Breast epithelium (tissue), 4 donors: ENCODE measurements at regions not wholly inside any gene's neighbourhood (a gene's known extent, or its start where the extent isn't known, plus 50 kb on each side); places are given as distances from the start of the nearest gene placed in this dataset.
A peak's percentile ranks its signal among the peaks of the same experiment; 100 is the strongest.
"Not testable (repeated sequence)": the region's sequence is repeated elsewhere in the genome, so short reads cannot be mapped to it uniquely, and the experiment has no call there.

ENCODE experiments used
- DNase-seq, 2 donors: peaks; one replicate each; pipeline ENCODE4 v3.0.0-alpha.2; 2019; ENCODE audit warnings: low spot score in 2 of 2
- H3K27ac ChIP-seq, 2 donors: fragments of 200-600 bp; sonication (generic) in 1 of 2; one replicate each; pipeline ENCODE4 v1.5.1; 2016 to 2019; ENCODE audit warnings: mild to moderate bottlenecking in 1 of 2
- H3K27me3 ChIP-seq, 2 donors: fragments of 200-600 bp; sonication (generic) in 1 of 2; one replicate each; pipeline versions ENCODE4 v1.5.1 to v1.6.0; 2017 to 2019; ENCODE audit warnings: control low read depth in 1 of 2, mild to moderate bottlenecking in 1 of 2
- H3K36me3 ChIP-seq: fragments of 200-600 bp; one replicate; pipeline ENCODE4 v1.5.1; 2019
- H3K4me1 ChIP-seq, 2 donors: fragments of 200-600 bp; sonication (generic); one replicate each; pipeline ENCODE4 v1.5.1; 2016 to 2019; ENCODE audit warnings: control low read depth in 1 of 2
- H3K4me3 ChIP-seq, 3 donors: fragments of 200-600 bp; sonication (generic); 1 replicate in 2 of 3; 2 replicates in 1 of 3; pipeline ENCODE4 v1.5.1; 2016 to 2019; ENCODE audit warnings: mild to moderate bottlenecking in 3 of 3, moderate library complexity in 2 of 3
- H3K9me3 ChIP-seq, 2 donors: fragments of 200-600 bp; sonication (generic) in 1 of 2; one replicate each; pipeline ENCODE4 v1.5.1; 2016 to 2019; ENCODE audit warnings: control low read depth in 1 of 2
- POLR2A ChIP-seq: fragments of 450-650 bp; IDR thresholded peaks from one replicate; pipeline ENCODE4 v1.6.1; 2016; ENCODE audit warnings: antibody characterized with exemption, mild to moderate bottlenecking, moderate library complexity
- POLR2AphosphoS5 ChIP-seq, 3 donors: sonication (generic); formaldehyde crosslinking; IDR thresholded peaks; one replicate each; pipeline ENCODE4 v1.6.1; 2017; ENCODE audit warnings: antibody characterized with exemption in 3 of 3
- intact Hi-C: fragments of 100-400 bp; cut with DNase I; formaldehyde crosslinking; loops from one replicate; pipeline ENCODE4 v1.15.1; 2023; ENCODE audit warnings: low total_unique reads
- TF ChIP-seq, protein P1 (sequence below), 3 donors: fragments of 450-650 bp; IDR thresholded peaks; one replicate each; pipeline ENCODE4 v1.5.1; 2016 to 2017; ENCODE audit warnings: antibody characterized with exemption in 3 of 3, mild to moderate bottlenecking in 3 of 3, moderate library complexity in 3 of 3

DNA sequence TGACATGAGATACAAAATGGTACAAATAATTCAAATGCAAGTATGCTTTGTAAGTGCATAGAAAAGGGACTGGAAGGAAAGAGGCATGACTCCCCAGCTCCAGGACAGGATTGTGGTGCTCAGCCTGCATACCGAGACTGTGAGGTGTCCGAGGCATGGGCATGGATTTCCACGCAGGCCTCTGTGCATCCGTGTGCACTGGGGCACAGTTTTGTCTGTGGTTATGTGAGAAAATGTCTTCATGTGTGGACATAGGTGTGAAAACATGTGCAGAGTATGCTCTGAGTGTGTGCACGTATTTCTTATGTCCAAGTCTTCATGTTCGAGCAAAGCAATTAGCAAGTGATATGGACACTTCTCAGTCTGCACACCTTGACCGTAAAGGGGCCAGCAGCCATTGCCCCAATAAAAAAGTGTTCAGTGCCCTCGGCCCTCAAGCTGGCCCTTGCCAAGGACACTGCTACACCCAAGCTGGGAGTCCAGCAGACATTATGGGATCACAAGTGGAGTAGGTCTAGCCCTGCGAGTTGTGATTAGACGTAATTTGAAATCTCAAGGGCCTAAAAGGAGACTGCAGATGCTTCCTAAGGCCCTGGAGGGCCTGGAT, 120.7 kb downstream of the CYP26B1 start:
- Histone ChIP-seq H3K4me3 (no peak overlapping the region), H3K36me3 (no peaks in the 10 kb centered on the region), H3K27me3 (peaks cover 0 to 3% of the 10 kb centered on the region in 2 donors), H3K27ac (no peak overlapping the region), H3K4me1 (no peaks in the 10 kb centered on the region), H3K9me3 (no peaks in the 10 kb centered on the region)
- DNase-seq = peak in 1 of 2 donors; percentile 9
- intact Hi-C loops = no loop called here
- TF ChIP-seq POLR2A (no peak), POLR2AphosphoS5 (IDR thresholded peaks at IDR 0.05) (no peak)
- TF ChIP-seq, protein P1, sequence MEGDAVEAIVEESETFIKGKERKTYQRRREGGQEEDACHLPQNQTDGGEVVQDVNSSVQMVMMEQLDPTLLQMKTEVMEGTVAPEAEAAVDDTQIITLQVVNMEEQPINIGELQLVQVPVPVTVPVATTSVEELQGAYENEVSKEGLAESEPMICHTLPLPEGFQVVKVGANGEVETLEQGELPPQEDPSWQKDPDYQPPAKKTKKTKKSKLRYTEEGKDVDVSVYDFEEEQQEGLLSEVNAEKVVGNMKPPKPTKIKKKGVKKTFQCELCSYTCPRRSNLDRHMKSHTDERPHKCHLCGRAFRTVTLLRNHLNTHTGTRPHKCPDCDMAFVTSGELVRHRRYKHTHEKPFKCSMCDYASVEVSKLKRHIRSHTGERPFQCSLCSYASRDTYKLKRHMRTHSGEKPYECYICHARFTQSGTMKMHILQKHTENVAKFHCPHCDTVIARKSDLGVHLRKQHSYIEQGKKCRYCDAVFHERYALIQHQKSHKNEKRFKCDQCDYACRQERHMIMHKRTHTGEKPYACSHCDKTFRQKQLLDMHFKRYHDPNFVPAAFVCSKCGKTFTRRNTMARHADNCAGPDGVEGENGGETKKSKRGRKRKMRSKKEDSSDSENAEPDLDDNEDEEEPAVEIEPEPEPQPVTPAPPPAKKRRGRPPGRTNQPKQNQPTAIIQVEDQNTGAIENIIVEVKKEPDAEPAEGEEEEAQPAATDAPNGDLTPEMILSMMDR (IDR thresholded peaks at IDR 0.05) = no peak

DNA sequence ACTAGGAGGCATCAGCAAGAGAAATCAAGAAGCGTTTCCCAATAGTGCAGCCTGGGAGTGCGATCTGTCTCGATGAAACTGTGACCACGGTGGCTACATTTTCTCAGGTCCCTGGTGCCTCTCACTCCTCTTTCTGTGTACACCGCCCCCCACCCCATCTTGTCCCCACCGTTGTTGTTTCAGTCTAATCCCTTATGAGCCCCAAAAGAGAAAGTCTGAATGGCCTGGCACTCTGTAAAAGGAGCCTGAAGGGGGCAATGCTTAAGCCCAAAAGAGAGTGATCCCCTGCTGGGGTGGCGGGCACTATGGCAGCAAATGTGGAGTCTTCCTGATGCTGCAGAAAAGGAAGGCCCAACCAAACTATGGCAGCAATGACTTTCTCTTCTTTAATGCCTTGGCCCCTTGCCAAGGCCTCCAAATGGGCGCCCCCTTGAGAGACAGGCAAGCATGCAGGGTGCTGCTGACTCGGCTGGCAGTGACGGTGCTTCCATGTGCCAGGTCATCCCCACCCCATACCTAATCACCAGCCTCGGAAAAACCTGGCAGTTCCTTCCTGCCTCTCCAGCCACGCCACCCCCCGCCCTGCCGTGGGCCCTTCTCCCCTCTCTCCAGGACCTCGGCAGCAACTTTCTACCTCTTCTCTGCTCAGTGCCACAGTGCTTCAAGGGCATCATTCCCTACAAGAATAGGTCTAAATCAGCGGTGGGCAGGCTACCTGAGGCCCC, 123.0 kb downstream of the CYP26B1 start:
- H3K9me3 ChIP-seq = no peaks in the 10 kb centered on the region
- H3K27me3 ChIP-seq = no peaks in the 10 kb centered on the region
- H3K27ac ChIP-seq = no peak overlapping the region
- no peak for TF ChIP-seq POLR2AphosphoS5 (IDR thresholded peaks at IDR 0.05)
- TF ChIP-seq POLR2A = no peak
- TF ChIP-seq, protein P1 (IDR thresholded peaks at IDR 0.05) = no peak
- intact Hi-C loops = no loop called here
- H3K4me3 ChIP-seq = no peak overlapping the region
- no peaks in the 10 kb centered on the region for H3K36me3 ChIP-seq
- no peak for DNase-seq
- no peaks in the 10 kb centered on the region for H3K4me1 ChIP-seq

DNA sequence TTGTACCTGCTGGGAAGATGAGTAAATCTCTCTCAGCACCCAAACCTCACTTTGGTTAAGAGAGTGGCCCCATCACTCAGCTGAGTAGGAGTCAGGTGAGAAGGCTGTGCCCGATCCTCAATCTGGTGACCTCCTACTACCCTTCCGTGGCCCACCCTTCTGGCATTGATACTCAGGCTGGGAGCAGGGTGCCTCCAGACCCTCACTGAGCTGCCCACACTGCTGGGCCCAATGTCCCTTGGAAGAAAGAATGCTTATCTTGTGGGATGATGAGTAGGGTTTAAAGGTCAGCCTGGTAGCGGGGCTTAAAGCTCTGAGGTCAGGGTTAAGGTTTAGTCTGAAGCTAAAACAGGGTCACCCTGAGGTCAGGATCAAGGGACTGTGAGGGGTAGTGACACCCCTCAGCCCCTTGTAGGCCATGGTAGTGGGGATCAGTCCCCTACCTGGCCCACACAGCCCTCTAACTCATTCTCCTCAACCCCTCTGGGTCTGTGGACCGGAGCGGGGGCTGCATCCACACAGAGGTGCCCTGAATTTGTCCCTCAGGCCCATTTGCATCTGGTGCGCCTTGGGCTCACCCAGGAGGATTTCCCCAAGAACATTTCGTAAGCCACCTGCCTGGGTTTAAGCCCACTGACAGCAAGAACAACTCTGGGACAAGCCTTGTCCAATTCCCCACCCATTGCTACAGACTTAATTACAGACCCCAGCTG, 123.8 kb downstream of the CYP26B1 start:
- no peak overlapping the region for H3K4me3 ChIP-seq
- H3K4me1 ChIP-seq = no peaks in the 10 kb centered on the region
- no peak for DNase-seq
- no peak overlapping the region for H3K27ac ChIP-seq
- H3K27me3 ChIP-seq = no peaks in the 10 kb centered on the region
- H3K9me3 ChIP-seq = no peaks in the 10 kb centered on the region
- H3K36me3 ChIP-seq = no peaks in the 10 kb centered on the region
- intact Hi-C loops = no loop called here
- TF ChIP-seq, protein P1 (IDR thresholded peaks at IDR 0.05) = no peak
- TF ChIP-seq POLR2A (no peak), POLR2AphosphoS5 (IDR thresholded peaks at IDR 0.05) (no peak)

DNA sequence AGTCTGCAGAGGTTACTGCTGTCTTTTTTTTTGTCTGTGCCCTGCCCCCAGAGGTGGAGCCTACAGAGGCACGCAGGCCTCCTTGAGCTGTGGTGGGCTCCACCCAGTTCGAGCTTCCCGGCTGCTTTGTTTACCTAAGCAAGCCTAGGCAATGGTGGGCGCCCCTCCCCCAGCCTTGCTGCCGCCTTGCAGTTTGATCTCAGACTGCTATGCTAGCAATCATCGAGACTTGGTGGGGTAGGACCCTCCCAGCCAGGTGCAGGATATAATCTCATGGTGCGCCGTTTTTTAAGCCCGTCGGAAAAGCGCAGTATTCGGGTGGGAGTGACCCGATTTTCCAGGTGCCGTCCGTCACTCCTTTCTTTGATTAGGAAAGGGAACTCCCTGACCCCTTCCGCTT, 126.3 kb downstream of the CYP26B1 start:
- DNase-seq, H3K36me3 ChIP-seq, H3K4me3 ChIP-seq, intact Hi-C loops, H3K27me3 ChIP-seq, H3K9me3 ChIP-seq, H3K27ac ChIP-seq, H3K4me1 ChIP-seq: not testable (repeated sequence)

DNA sequence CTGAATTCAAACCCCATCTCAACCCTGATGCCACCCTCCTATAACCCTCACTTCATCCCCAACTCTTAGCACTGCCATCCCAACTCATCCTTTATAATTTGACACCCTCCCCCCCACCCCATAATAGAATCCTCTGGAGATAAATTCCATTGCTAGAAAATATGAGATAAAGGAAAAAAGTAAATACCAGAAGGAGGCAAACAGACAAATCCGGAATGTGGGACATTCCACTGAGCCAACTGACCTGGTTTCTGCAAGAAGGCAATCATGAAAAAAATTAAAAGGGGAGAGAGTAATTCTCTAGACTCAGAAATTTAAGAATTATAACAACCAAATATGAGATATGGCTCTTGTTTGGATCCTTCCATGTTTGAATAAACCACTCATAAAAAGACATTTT, 132.4 kb downstream of the CYP26B1 start:
- TF ChIP-seq, protein P1 (IDR thresholded peaks at IDR 0.05) = no peak
- TF ChIP-seq POLR2AphosphoS5 (IDR thresholded peaks at IDR 0.05) (no peak), POLR2A (no peak)
- intact Hi-C loops = no loop called here
- no peak for DNase-seq

More for the DNA sequence above, 132.4 kb downstream of the CYP26B1 start:
- H3K36me3 ChIP-seq = no peaks in the 10 kb centered on the region
- no peak overlapping the region for H3K27ac ChIP-seq
- no peaks in the 10 kb centered on the region for H3K27me3 ChIP-seq
- H3K9me3 ChIP-seq = peaks cover 0 to 3% of the 10 kb centered on the region in 2 donors
- H3K4me1 ChIP-seq = no peaks in the 10 kb centered on the region
- H3K4me3 ChIP-seq = no peak overlapping the region
